Keratinocyte (primary cell): ENCODE measurements at regions not wholly inside any gene's neighbourhood (a gene's known extent, or its start where the extent isn't known, plus 50 kb on each side); places are given as distances from the start of the nearest gene placed in this dataset.

ENCODE experiments used
- DNase-seq: peaks from one replicate; pipeline ENCODE4 v3.0.0-alpha.2; 2011; ENCODE audit warnings: low read depth, missing footprints, low spot score
- FAIRE-seq: peaks from 2 replicates; lab custom pipeline; 2011; peaks lifted over from hg19 to GRCh38; lab: Jason Lieb, UNC
- H2AFZ ChIP-seq: 2 replicates; pipeline ENCODE4 v1.6.0; 2012; ENCODE audit warnings: low read length, control low read depth, inconsistent platforms; ENCODE audit not compliant: control insufficient read depth
- H3K27ac ChIP-seq: 2 replicates; pipeline ENCODE4 v1.5.1; 2011; ENCODE audit warnings: low read length; ENCODE audit not compliant: control insufficient read depth, insufficient read depth
- H3K27me3 ChIP-seq: 3 replicates; pipeline ENCODE4 v1.6.0; 2011; ENCODE audit warnings: low read length; ENCODE audit not compliant: control insufficient read depth, insufficient read depth; ENCODE audit errors: extremely low read depth
- H3K36me3 ChIP-seq, 2 experiments: 2 replicates in 1 of 2; 3 replicates in 1 of 2; pipeline ENCODE4 v1.5.1; 2011; ENCODE audit warnings: low read length in 2 of 2, mild to moderate bottlenecking in 1 of 2; ENCODE audit not compliant: control insufficient read depth in 2 of 2, insufficient read depth in 2 of 2; ENCODE audit errors: extremely low read depth in 1 of 2
- H3K4me1 ChIP-seq: 3 replicates; pipeline ENCODE4 v1.5.1; 2011; ENCODE audit warnings: low read length; ENCODE audit not compliant: control insufficient read depth, insufficient read depth; ENCODE audit errors: extremely low read depth
- H3K4me2 ChIP-seq: 3 replicates; pipeline ENCODE4 v1.6.0; 2011; ENCODE audit warnings: low read depth, low read length; ENCODE audit not compliant: control insufficient read depth, insufficient read depth; ENCODE audit errors: extremely low read depth
- H3K4me3 ChIP-seq, 3 experiments: fragments of 200-600 bp in 1 of 3; sonication (generic) in 1 of 3; 2 replicates in 2 of 3; 3 replicates in 1 of 3; pipeline ENCODE4 v1.5.1; 2011 to 2016; ENCODE audit warnings: low read length in 3 of 3, mild to moderate bottlenecking in 3 of 3, control low read depth in 2 of 3, inconsistent platforms in 1 of 3, low read depth in 1 of 3, mixed read lengths in 1 of 3, mixed run types in 1 of 3, moderate library complexity in 1 of 3; ENCODE audit not compliant: control insufficient read depth in 2 of 3, insufficient read depth in 2 of 3; ENCODE audit errors: extremely low read depth in 1 of 3
- H3K79me2 ChIP-seq: 2 replicates; pipeline ENCODE4 v1.6.0; 2012; ENCODE audit warnings: low read length; ENCODE audit not compliant: control insufficient read depth, insufficient read depth
- H3K9ac ChIP-seq: 3 replicates; pipeline ENCODE4 v1.6.0; 2011; ENCODE audit warnings: low read length; ENCODE audit not compliant: control insufficient read depth, insufficient read depth; ENCODE audit errors: extremely low read depth
- H3K9me1 ChIP-seq: 3 replicates; pipeline ENCODE4 v1.6.0; 2011; ENCODE audit warnings: low read length; ENCODE audit not compliant: control insufficient read depth, insufficient read depth; ENCODE audit errors: extremely low read depth
- H3K9me3 ChIP-seq: 2 replicates; pipeline ENCODE4 v1.5.1; 2012; ENCODE audit warnings: low read depth, low read length; ENCODE audit not compliant: control insufficient read depth
- H4K20me1 ChIP-seq: 3 replicates; pipeline ENCODE4 v1.6.0; 2011; ENCODE audit warnings: low read length; ENCODE audit not compliant: control insufficient read depth, insufficient read depth; ENCODE audit errors: extremely low read depth
- EZH2 ChIP-seq: IDR thresholded peaks from one replicate; pipeline ENCODE4 v1.6.1; 2012; ENCODE audit warnings: inconsistent platforms, mild to moderate bottlenecking, low read length, moderate library complexity
- dilution Hi-C: fragments of 300-500 bp; cut with MboI; formaldehyde crosslinking; loops from one replicate; pipeline ENCODE4 v1.7.0; 2020; ENCODE audit warnings: low sequenced_read_pairs; ENCODE audit not compliant: extremely low pct_ligation_motif_present
- TF ChIP-seq, protein P1 (sequence below), 3 experiments: IDR thresholded peaks in 1 of 3; conservative IDR thresholded peaks in 1 of 3; optimal IDR thresholded peaks in 1 of 3; 2 replicates in 2 of 3; 3 replicates in 1 of 3; pipeline versions ENCODE3 to v1.5.1; 2011; ENCODE audit warnings: low read length in 3 of 3, mild to moderate bottlenecking in 3 of 3, moderate library complexity in 2 of 3, control low read depth in 1 of 3, inconsistent platforms in 1 of 3; ENCODE audit not compliant: insufficient read depth in 2 of 3; ENCODE audit errors: extremely low read depth in 1 of 3

DNA sequence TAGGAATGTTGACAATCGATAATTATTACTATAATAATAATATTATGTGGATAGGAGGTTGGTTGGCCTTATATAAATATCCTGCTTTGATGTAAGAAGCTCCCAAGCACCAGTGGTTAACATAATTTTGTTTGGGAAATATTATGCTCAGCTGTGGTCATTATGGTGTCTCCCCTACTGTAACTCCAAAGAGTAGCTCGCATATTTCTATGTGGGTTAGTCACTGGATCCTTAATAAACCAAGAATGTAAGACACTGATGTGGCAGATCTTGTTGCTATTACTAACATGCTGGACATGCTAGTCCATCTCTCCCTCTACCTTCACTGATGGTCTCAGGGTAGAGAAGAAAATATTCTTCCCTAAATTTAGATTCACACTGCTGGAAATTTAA, 79.2 kb upstream of the RALGPS2 start:
- H3K27me3 ChIP-seq = no peaks in the 10 kb centered on the region
- H3K36me3 ChIP-seq = no peaks in the 10 kb centered on the region
- H2AFZ ChIP-seq = no peak overlapping the region
- H3K27ac ChIP-seq = no peak overlapping the region
- no peak overlapping the region for H3K9ac ChIP-seq
- TF ChIP-seq, protein P1, sequence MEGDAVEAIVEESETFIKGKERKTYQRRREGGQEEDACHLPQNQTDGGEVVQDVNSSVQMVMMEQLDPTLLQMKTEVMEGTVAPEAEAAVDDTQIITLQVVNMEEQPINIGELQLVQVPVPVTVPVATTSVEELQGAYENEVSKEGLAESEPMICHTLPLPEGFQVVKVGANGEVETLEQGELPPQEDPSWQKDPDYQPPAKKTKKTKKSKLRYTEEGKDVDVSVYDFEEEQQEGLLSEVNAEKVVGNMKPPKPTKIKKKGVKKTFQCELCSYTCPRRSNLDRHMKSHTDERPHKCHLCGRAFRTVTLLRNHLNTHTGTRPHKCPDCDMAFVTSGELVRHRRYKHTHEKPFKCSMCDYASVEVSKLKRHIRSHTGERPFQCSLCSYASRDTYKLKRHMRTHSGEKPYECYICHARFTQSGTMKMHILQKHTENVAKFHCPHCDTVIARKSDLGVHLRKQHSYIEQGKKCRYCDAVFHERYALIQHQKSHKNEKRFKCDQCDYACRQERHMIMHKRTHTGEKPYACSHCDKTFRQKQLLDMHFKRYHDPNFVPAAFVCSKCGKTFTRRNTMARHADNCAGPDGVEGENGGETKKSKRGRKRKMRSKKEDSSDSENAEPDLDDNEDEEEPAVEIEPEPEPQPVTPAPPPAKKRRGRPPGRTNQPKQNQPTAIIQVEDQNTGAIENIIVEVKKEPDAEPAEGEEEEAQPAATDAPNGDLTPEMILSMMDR (optimal IDR thresholded peaks at IDR 0.05 in 1 of 3, IDR thresholded peaks at IDR 0.05 in 1 of 3, conservative IDR thresholded peaks at IDR 0.05 in 1 of 3; ENCODE audit: extremely low read depth in 1 of 3, insufficient read depth in 2 of 3, low read length in 3 of 3) = no peak
- no peak for TF ChIP-seq EZH2
- H4K20me1 ChIP-seq = no peaks in the 10 kb centered on the region
- no peaks in the 10 kb centered on the region for H3K4me1 ChIP-seq
- no peaks in the 10 kb centered on the region for H3K9me1 ChIP-seq
- dilution Hi-C loops = no loop called here
- no peak for DNase-seq
- no peak overlapping the region for H3K4me2 ChIP-seq
- no peak overlapping the region for H3K4me3 ChIP-seq
- H3K79me2 ChIP-seq = no peaks in the 10 kb centered on the region
- FAIRE-seq = no peak
- no peaks in the 10 kb centered on the region for H3K9me3 ChIP-seq

- Histone ChIP-seq H3K4me2 (no peak overlapping the region), H3K36me3 (no peaks in the 10 kb centered on the region), H4K20me1 (no peaks in the 10 kb centered on the region), H3K4me3 (no peak overlapping the region), H3K27ac (no peak overlapping the region), H3K9me3 (no peaks in the 10 kb centered on the region), H2AFZ (no peak overlapping the region), H3K9ac (no peak overlapping the region), H3K4me1 (no peaks in the 10 kb centered on the region), H3K79me2 (no peaks in the 10 kb centered on the region), H3K27me3 (no peaks in the 10 kb centered on the region), H3K9me1 (no peaks in the 10 kb centered on the region)
- no peak for FAIRE-seq
- dilution Hi-C loops = no loop called here
- DNase-seq = no peak
- TF ChIP-seq, protein P1 (optimal IDR thresholded peaks at IDR 0.05 in 1 of 3, IDR thresholded peaks at IDR 0.05 in 1 of 3, conservative IDR thresholded peaks at IDR 0.05 in 1 of 3; ENCODE audit: extremely low read depth in 1 of 3, insufficient read depth in 2 of 3, low read length in 3 of 3) = no peak
- no peak for TF ChIP-seq EZH2
Measured at GRCh38 chr1:178646821-178647220, 78.2 kb upstream of the RALGPS2 start.
